ENCODE measurements at regions not wholly inside any gene's neighbourhood (a gene's known extent, or its start where the extent isn't known, plus 50 kb on each side); places are given as distances from the start of the nearest gene placed in this dataset.

DNA sequence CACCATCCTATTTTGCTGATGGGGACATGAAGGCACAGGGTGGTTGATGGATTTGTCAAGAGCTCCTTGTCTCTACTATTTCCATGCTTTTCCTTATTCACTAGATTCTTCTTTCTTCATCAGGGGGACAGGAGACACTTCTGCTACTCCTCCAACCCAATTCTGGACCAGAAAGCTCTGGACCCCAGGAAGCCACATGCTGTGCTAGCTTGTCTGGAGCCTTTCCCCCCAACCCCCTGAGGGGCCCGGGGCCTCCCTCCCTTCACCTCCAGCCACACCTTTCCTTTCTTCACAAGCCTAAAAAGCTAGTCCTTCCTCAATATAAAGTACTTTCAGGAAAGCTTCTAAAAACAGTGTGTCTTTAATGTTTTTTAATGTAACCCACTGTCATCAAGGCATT lies 75.1 kb upstream of the CAPRIN2 start:
- TF ChIP-seq CTCF (conservative IDR thresholded peaks at IDR 0.05 in 1 of 2, IDR thresholded peaks at IDR 0.05 in 1 of 2; ENCODE audit: low read depth in 1 of 2, low read length in 2 of 2): no peak
- no peak for TF ChIP-seq EZH2 (IDR thresholded peaks at IDR 0.05; ENCODE audit: low read length, missing control alignments)
